IMR-90 (cell line): ENCODE measurements at regions not wholly inside any gene's neighbourhood (a gene's known extent, or its start where the extent isn't known, plus 50 kb on each side); places are given as distances from the start of the nearest gene placed in this dataset.

ENCODE experiments used
- ATAC-seq: fragments of 200-7000 bp; cut with Tn5 transposase; 2 replicates; pipeline ENCODE4 v1.9.1; 2020; ENCODE audit warnings: low read depth, mild to moderate bottlenecking, moderate library complexity
- BruUV-seq: library from RNA; stranded (reverse); fragments of 400-500 nt; replicated peaks from 2 replicates; lab custom pipeline; 2021; lab: Mats Ljungman, UMichigan
- CTCF ChIA-PET: fragments of 300-600 bp; formaldehyde crosslinking; extraction: SDS; loops from one replicate; lab custom pipeline; 2021; ENCODE audit warnings: antibody characterized with exemption; lab: Yijun Ruan, JAX
- POLR2A ChIA-PET: fragments of 300-600 bp; sonication (Branson Sonifier 250); formaldehyde crosslinking; loops from one replicate; lab custom pipeline; 2022; ENCODE audit warnings: antibody characterized with exemption; ENCODE audit not compliant: unreplicated experiment; lab: Charles Lee
- DNase-seq: peaks from one replicate; pipeline ENCODE4 v3.0.0; 2013
- H2AFZ ChIP-seq: replicated peaks from 2 replicates; pipeline ENCODE3; 2013; ENCODE audit warnings: low read length, mild to moderate bottlenecking; ENCODE audit not compliant: poor library complexity
- H2AK5ac ChIP-seq: 2 replicates; pipeline ENCODE4 v1.6.1; 2013; ENCODE audit warnings: low read depth, low read length, inconsistent platforms
- H2AK9ac ChIP-seq: replicated peaks from 2 replicates; pipeline ENCODE3; 2013; ENCODE audit warnings: mild to moderate bottlenecking, low read depth, low read length, moderate library complexity; ENCODE audit not compliant: poor library complexity
- H2BK120ac ChIP-seq: 2 replicates; pipeline ENCODE4 v1.6.1; 2013; ENCODE audit warnings: low read depth, low read length, inconsistent platforms
- H2BK15ac ChIP-seq: 3 replicates; pipeline ENCODE4 v1.6.1; 2013; ENCODE audit warnings: low read depth, low read length, inconsistent platforms
- H2BK20ac ChIP-seq: 2 replicates; pipeline ENCODE4 v1.6.1; 2013; ENCODE audit warnings: low read depth, mild to moderate bottlenecking, inconsistent platforms, low read length, moderate library complexity
- H2BK5ac ChIP-seq: 2 replicates; pipeline ENCODE4 v1.6.1; 2013; ENCODE audit warnings: mild to moderate bottlenecking, low read depth, low read length, inconsistent platforms; ENCODE audit not compliant: poor library complexity, severe bottlenecking
- H3K14ac ChIP-seq: replicated peaks from 2 replicates; pipeline ENCODE4 v1.6.1; 2013; ENCODE audit warnings: low read depth, low read length, inconsistent platforms
- H3K18ac ChIP-seq: 2 replicates; pipeline ENCODE4 v1.6.1; 2013; ENCODE audit warnings: low read depth, low read length, control low read depth
- H3K23ac ChIP-seq: 2 replicates; pipeline ENCODE4 v1.6.1; 2013; ENCODE audit warnings: low read depth, low read length, inconsistent platforms
- H3K27ac ChIP-seq: 2 replicates; pipeline ENCODE4 v1.5.1; 2013; ENCODE audit warnings: mild to moderate bottlenecking, control low read depth, low read length; ENCODE audit not compliant: insufficient read depth
- H3K27me3 ChIP-seq: 2 replicates; pipeline ENCODE4 v1.6.1; 2013; ENCODE audit warnings: low read length; ENCODE audit not compliant: control insufficient read depth, insufficient read depth
- H3K36me3 ChIP-seq: 2 replicates; pipeline ENCODE4 v1.6.1; 2013; ENCODE audit warnings: low read length, mixed read lengths; ENCODE audit not compliant: control insufficient read depth, insufficient read depth
- H3K4ac ChIP-seq: 2 replicates; pipeline ENCODE4 v1.6.1; 2013; ENCODE audit warnings: low read depth, low read length, inconsistent platforms
- H3K4me1 ChIP-seq: 2 replicates; pipeline ENCODE4 v1.6.1; 2013; ENCODE audit warnings: low read length, mixed read lengths; ENCODE audit not compliant: control insufficient read depth, insufficient read depth
- H3K4me2 ChIP-seq: 2 replicates; pipeline ENCODE4 v1.6.1; 2013; ENCODE audit warnings: low read depth, mild to moderate bottlenecking, control low read depth, low read length, moderate library complexity
- H3K4me3 ChIP-seq: 2 replicates; pipeline ENCODE4 v1.5.1; 2013; ENCODE audit warnings: low read depth, mild to moderate bottlenecking, control low read depth, low read length, moderate library complexity; ENCODE audit not compliant: insufficient read depth
- H3K56ac ChIP-seq: 2 replicates; pipeline ENCODE4 v1.6.1; 2013; ENCODE audit warnings: low read length, inconsistent platforms; ENCODE audit not compliant: insufficient read depth; ENCODE audit errors: extremely low read depth
- H3K79me1 ChIP-seq, 2 experiments: 2 replicates each; pipeline ENCODE4 v1.6.1; 2013; ENCODE audit warnings: low read length in 2 of 2, inconsistent platforms in 1 of 2, low read depth in 1 of 2
- H3K9ac ChIP-seq: 2 replicates; pipeline ENCODE4 v1.6.1; 2013; ENCODE audit warnings: low read depth, low read length, control low read depth
- H3K9me1 ChIP-seq: 2 replicates; pipeline ENCODE4 v1.6.1; 2013; ENCODE audit warnings: low read length, inconsistent platforms; ENCODE audit not compliant: insufficient read depth
- H3K9me3 ChIP-seq: 2 replicates; pipeline ENCODE4 v1.6.1; 2013; ENCODE audit warnings: low read length; ENCODE audit not compliant: control insufficient read depth, insufficient read depth
- H4K20me1 ChIP-seq: 2 replicates; pipeline ENCODE4 v1.6.1; 2013; ENCODE audit warnings: low read length, inconsistent platforms; ENCODE audit not compliant: insufficient read depth
- H4K5ac ChIP-seq: 2 replicates; pipeline ENCODE4 v1.6.1; 2013; ENCODE audit warnings: mild to moderate bottlenecking, low read depth, low read length, control low read depth
- H4K8ac ChIP-seq, 2 experiments: 2 replicates each; pipeline ENCODE4 v1.6.1; 2013; ENCODE audit warnings: low read depth in 2 of 2, low read length in 2 of 2, control low read depth in 1 of 2, inconsistent platforms in 1 of 2
- H4K91ac ChIP-seq: 2 replicates; pipeline ENCODE4 v1.6.1; 2013; ENCODE audit warnings: low read depth, low read length, inconsistent platforms; ENCODE audit not compliant: insufficient read depth
- BHLHE40 ChIP-seq: fragments of 150-350 bp; IDR thresholded peaks from 2 replicates; pipeline ENCODE4 v1.6.1; 2016; ENCODE audit warnings: mild to moderate bottlenecking, low read depth, low read length
- CEBPB ChIP-seq: IDR thresholded peaks from 2 replicates; pipeline ENCODE4 v1.6.1; 2012; ENCODE audit warnings: low read depth, low read length, improper control_type of control experiment
- ELK1 ChIP-seq: fragments of 150-350 bp; IDR thresholded peaks from 2 replicates; pipeline ENCODE4 v1.6.1; 2016; ENCODE audit warnings: low read depth, mild to moderate bottlenecking, low read length, moderate library complexity, borderline replicate concordance
- MAFK ChIP-seq: IDR thresholded peaks from 2 replicates; pipeline ENCODE4 v1.6.1; 2012; ENCODE audit warnings: low read depth, low read length, improper control_type of control experiment
- MAZ ChIP-seq: IDR thresholded peaks from 2 replicates; pipeline ENCODE4 v1.6.1; 2012; ENCODE audit warnings: low read depth, mild to moderate bottlenecking, low read length, improper control_type of control experiment, moderate library complexity, borderline replicate concordance
- MXI1 ChIP-seq: IDR thresholded peaks from 2 replicates; pipeline ENCODE4 v1.6.1; 2012; ENCODE audit warnings: low read depth, mild to moderate bottlenecking, low read length, moderate library complexity, borderline replicate concordance
- POLR2A ChIP-seq: IDR thresholded peaks from 2 replicates; pipeline ENCODE4 v1.6.1; 2012; ENCODE audit warnings: mild to moderate bottlenecking, low read depth, low read length
- RAD21 ChIP-seq: IDR thresholded peaks from 2 replicates; pipeline ENCODE4 v1.6.1; 2012; ENCODE audit warnings: low read length, improper control_type of control experiment
- RCOR1 ChIP-seq: IDR thresholded peaks from 2 replicates; pipeline ENCODE4 v1.6.1; 2012; ENCODE audit warnings: mild to moderate bottlenecking, low read length, improper control_type of control experiment; ENCODE audit not compliant: insufficient replicate concordance
- RFX5 ChIP-seq: IDR thresholded peaks from 2 replicates; pipeline ENCODE4 v1.8.0; 2012; ENCODE audit warnings: low read depth, mild to moderate bottlenecking, low read length, moderate library complexity
- USF2 ChIP-seq: fragments of 150-350 bp; IDR thresholded peaks from 2 replicates; pipeline ENCODE4 v1.6.1; 2017; ENCODE audit warnings: mild to moderate bottlenecking, antibody characterized with exemption, low read length, low read depth
- WGBS, 2 experiments: methylation state at CpG; one replicate each; pipeline versions ENCODE4 v1.1.5 to v1.1.7; 2013; ENCODE audit warnings: missing lambda C conversion rate in 2 of 2; ENCODE audit not compliant: insufficient read length in 1 of 2; ENCODE audit errors: extremely low coverage in 2 of 2; 5-methylcytosine and 5-hydroxymethylcytosine counted together
- dilution Hi-C: fragments of 300-500 bp; cut with HindIII; formaldehyde crosslinking; loops from one replicate; pipeline ENCODE4 v1.14.3; 2018; ENCODE audit warnings: low sequenced_read_pairs; ENCODE audit not compliant: unreplicated experiment
- in situ Hi-C: fragments of 300-500 bp; cut with MboI; formaldehyde crosslinking; loops from 3 replicates; pipeline ENCODE4 v1.14.3; 2019; ENCODE audit warnings: low sequenced_read_pairs, inconsistent platforms, mixed read lengths
- intact Hi-C: fragments of 100-400 bp; cut with micrococcal nuclease; formaldehyde crosslinking; loops from 2 replicates; pipeline ENCODE4 v1.10.0; 2022

GRCh38 chr7:88628363-88629085 is 131.0 kb upstream of the ZNF804B start:
- Histone ChIP-seq H3K9me3 (peaks cover 2% of the 10 kb centered on the region; the same call in 1 of the 2 replicates), H4K5ac (no peak overlapping the region), H4K20me1 (no peaks in the 10 kb centered on the region), H2BK5ac (no peak overlapping the region), H3K27ac (no peak overlapping the region), H3K4ac (no peak overlapping the region), H3K79me1 (no peaks in the 10 kb centered on the region), H3K36me3 (no peaks in the 10 kb centered on the region), H3K27me3 (no peaks in the 10 kb centered on the region), H4K8ac (no peak overlapping the region), H3K56ac (no peak overlapping the region), H2BK15ac (no peak overlapping the region), H3K14ac (no peak overlapping the region), H3K18ac (no peak overlapping the region), H4K91ac (no peak overlapping the region), H2BK20ac (no peak overlapping the region), H3K9ac (no peak overlapping the region), H2BK120ac (no peak overlapping the region), H2AK9ac (no peak overlapping the region), H3K4me3 (no peak overlapping the region), H3K4me2 (no peak overlapping the region), H3K9me1 (no peaks in the 10 kb centered on the region), H3K4me1 (no peaks in the 10 kb centered on the region), H2AFZ (no peak overlapping the region), H3K23ac (no peak overlapping the region), H2AK5ac (no peak overlapping the region)
- DNase-seq (no peak), ATAC-seq (no peak)
- no CpG with 5 or more reads among the region's 2 CpGs for WGBS, 2 experiments
- POLR2A ChIA-PET = no interaction called here
- dilution Hi-C loops (no loop called here), in situ Hi-C loops (no loop called here), intact Hi-C loops (no loop called here)
- no peak for TF ChIP-seq MAZ
- TF ChIP-seq MAFK = no peak
- TF ChIP-seq POLR2A = no peak
- TF ChIP-seq ELK1 = no peak
- TF ChIP-seq RCOR1 = no peak
- TF ChIP-seq CEBPB = no peak
- TF ChIP-seq USF2 = no peak
- no peak for TF ChIP-seq BHLHE40
- TF ChIP-seq RFX5 = no peak
- TF ChIP-seq MXI1 = no peak
- TF ChIP-seq RAD21 = no peak
- BruUV-seq = no TSS peak
- CTCF ChIA-PET = no interaction called here
